ENCODE measurements at regions not wholly inside any gene's neighbourhood (a gene's known extent, or its start where the extent isn't known, plus 50 kb on each side); places are given as distances from the start of the nearest gene placed in this dataset.

GRCh38 chr4:28744066-28744465, 1883.4 kb downstream of the STIM2 start:
- TF ChIP-seq NFIC (IDR thresholded peaks at IDR 0.05; ENCODE audit: borderline replicate concordance) (no peak), RXRA (IDR thresholded peaks at IDR 0.05; ENCODE audit: borderline replicate concordance, low read depth) (no peak), MAX (IDR thresholded peaks at IDR 0.05; ENCODE audit: low read depth) (no peak), POLR2AphosphoS5 (IDR thresholded peaks at IDR 0.05; ENCODE audit: low read depth, low read length) (no peak), EP300 (IDR thresholded peaks at IDR 0.05; ENCODE audit: borderline replicate concordance in 1 of 2, low read depth in 1 of 2, low read length in 1 of 2) (no peak), USF2 (IDR thresholded peaks at IDR 0.05; ENCODE audit: borderline replicate concordance, low read depth, low read length) (no peak), RCOR1 (IDR thresholded peaks at IDR 0.05; ENCODE audit: low read length) (no peak), TEAD4 (IDR thresholded peaks at IDR 0.05; ENCODE audit: borderline replicate concordance, insufficient read depth) (no peak), RFX5 (IDR thresholded peaks at IDR 0.05; ENCODE audit: low read length) (no peak)
- H3K9ac ChIP-seq = no peak overlapping the region
- no peak for DNase-seq
- H3K4me3 ChIP-seq (ENCODE audit: low read depth in 2 of 2, low read length in 1 of 2) = no peak overlapping the region
- H3K27me3 ChIP-seq (ENCODE audit: insufficient read depth) = no peaks in the 10 kb centered on the region
- no peak overlapping the region for H3K4me2 ChIP-seq
- H3K79me2 ChIP-seq (ENCODE audit: insufficient read depth) = no peaks in the 10 kb centered on the region
- ChIA-PET CTCF (no interaction called here), POLR2A (no interaction called here)
- no peaks in the 10 kb centered on the region for H3K9me3 ChIP-seq
- no peaks in the 10 kb centered on the region for H4K20me1 ChIP-seq (ENCODE audit: insufficient read depth)
- H2AFZ ChIP-seq (ENCODE audit: low read depth) = no peak overlapping the region
- 2% methylated on average over 4 of the region's 4 CpGs for WGBS (ENCODE audit: low lambda C conversion rate)
- H3K27ac ChIP-seq (ENCODE audit: low read depth in 2 of 2, low read length in 1 of 2) = no peak overlapping the region
- H3K4me1 ChIP-seq (ENCODE audit: control insufficient read depth in 1 of 2, insufficient read depth in 2 of 2, low read depth in 1 of 2, low read length in 1 of 2) = no peaks in the 10 kb centered on the region
- no peaks in the 10 kb centered on the region for H3K36me3 ChIP-seq (replicated peaks in 1 of 2; ENCODE audit: control insufficient read depth in 1 of 2, insufficient read depth in 2 of 2, low read length in 1 of 2)
- no peaks in the 10 kb centered on the region for H3F3A ChIP-seq (replicated peaks; ENCODE audit: insufficient read depth)
- no peaks in the 10 kb centered on the region for H3K9me2 ChIP-seq

GRCh38 chr4:28754376-28754775, 1893.7 kb downstream of the STIM2 start:
- CTCF ChIA-PET = no interaction called here
- Histone ChIP-seq H3F3A (replicated peaks; ENCODE audit: insufficient read depth) (no peaks in the 10 kb centered on the region), H3K4me2 (no peak overlapping the region), H3K79me2 (ENCODE audit: insufficient read depth) (no peaks in the 10 kb centered on the region), H3K9ac (no peak overlapping the region), H3K4me3 (ENCODE audit: low read depth in 2 of 2, low read length in 1 of 2) (no peak overlapping the region), H4K20me1 (ENCODE audit: insufficient read depth) (no peaks in the 10 kb centered on the region), H3K36me3 (replicated peaks in 1 of 2; ENCODE audit: control insufficient read depth in 1 of 2, insufficient read depth in 2 of 2, low read length in 1 of 2) (no peaks in the 10 kb centered on the region), H2AFZ (ENCODE audit: low read depth) (no peak overlapping the region), H3K9me2 (no peaks in the 10 kb centered on the region), H3K27me3 (ENCODE audit: insufficient read depth) (no peaks in the 10 kb centered on the region), H3K9me3 (no peaks in the 10 kb centered on the region), H3K4me1 (ENCODE audit: control insufficient read depth in 1 of 2, insufficient read depth in 2 of 2, low read depth in 1 of 2, low read length in 1 of 2) (no peaks in the 10 kb centered on the region), H3K27ac (ENCODE audit: low read depth in 2 of 2, low read length in 1 of 2) (no peak overlapping the region)
- 2% methylated on average over 3 of the region's 3 CpGs for WGBS (ENCODE audit: low lambda C conversion rate)
- POLR2A ChIA-PET = no interaction called here
- no peak for TF ChIP-seq ELF1 (IDR thresholded peaks at IDR 0.05)
- no peak for TF ChIP-seq USF2 (IDR thresholded peaks at IDR 0.05; ENCODE audit: borderline replicate concordance, low read depth, low read length)
- no peak for TF ChIP-seq SMC3 (IDR thresholded peaks at IDR 0.05; ENCODE audit: low read depth, low read length)
- no peak for TF ChIP-seq CHD2 (IDR thresholded peaks at IDR 0.05; ENCODE audit: low read length, partially characterized antibody)
- no peak for DNase-seq

All from SK-N-SH (cell line).